ENCODE measurements at regions not wholly inside any gene's neighbourhood (a gene's known extent, or its start where the extent isn't known, plus 50 kb on each side); places are given as distances from the start of the nearest gene placed in this dataset.

DNA sequence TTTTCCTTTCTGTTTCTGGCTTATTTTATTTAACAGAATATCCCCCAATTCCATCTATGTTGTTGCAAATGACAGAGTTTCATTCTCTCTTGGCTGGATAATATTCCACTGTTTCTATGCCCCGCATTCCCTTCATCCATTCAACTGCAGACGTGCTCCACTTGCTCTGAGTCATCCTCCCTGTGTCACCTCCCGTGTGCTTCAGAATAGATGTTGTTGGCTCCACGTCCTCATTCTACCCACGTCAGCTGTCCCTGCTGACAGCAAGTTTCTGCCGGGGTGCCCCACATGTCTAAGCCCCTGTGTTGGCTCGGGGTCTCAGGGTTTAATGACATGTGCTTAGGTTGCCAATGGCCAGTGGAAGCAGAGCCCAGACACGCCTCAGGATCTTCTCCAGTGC lies 1041.0 kb downstream of the UQCRFS1 start:
- TF ChIP-seq, protein P1, sequence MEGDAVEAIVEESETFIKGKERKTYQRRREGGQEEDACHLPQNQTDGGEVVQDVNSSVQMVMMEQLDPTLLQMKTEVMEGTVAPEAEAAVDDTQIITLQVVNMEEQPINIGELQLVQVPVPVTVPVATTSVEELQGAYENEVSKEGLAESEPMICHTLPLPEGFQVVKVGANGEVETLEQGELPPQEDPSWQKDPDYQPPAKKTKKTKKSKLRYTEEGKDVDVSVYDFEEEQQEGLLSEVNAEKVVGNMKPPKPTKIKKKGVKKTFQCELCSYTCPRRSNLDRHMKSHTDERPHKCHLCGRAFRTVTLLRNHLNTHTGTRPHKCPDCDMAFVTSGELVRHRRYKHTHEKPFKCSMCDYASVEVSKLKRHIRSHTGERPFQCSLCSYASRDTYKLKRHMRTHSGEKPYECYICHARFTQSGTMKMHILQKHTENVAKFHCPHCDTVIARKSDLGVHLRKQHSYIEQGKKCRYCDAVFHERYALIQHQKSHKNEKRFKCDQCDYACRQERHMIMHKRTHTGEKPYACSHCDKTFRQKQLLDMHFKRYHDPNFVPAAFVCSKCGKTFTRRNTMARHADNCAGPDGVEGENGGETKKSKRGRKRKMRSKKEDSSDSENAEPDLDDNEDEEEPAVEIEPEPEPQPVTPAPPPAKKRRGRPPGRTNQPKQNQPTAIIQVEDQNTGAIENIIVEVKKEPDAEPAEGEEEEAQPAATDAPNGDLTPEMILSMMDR (IDR thresholded peaks at IDR 0.05; ENCODE audit: low read depth, low read length) = no peak

DNA sequence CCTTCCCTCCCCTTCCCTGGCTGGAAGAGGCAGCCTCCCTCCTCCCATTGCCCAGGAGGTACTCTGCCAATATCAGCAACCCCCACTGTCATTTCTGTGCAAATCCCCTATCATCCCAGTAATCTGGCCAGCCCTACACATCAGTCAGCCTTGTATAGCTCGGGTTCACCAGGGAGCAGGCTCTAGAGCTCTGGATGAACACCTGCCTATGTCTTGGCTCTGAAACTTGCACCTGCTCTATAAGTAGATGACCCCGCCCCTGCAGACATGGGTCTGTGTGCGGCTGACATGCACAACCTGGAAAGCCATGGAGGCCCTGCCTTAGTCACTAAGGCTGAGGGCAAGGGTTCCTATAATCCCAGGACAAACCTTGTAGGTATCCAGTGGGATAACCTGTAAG lies 1042.9 kb downstream of the UQCRFS1 start:
- TF ChIP-seq, protein P1 (IDR thresholded peaks at IDR 0.05; ENCODE audit: low read depth, low read length) = no peak
- no peak for DNase-seq (ENCODE audit: extremely low read depth, low read depth)

More for the DNA sequence above, 1041.0 kb downstream of the UQCRFS1 start:
- no peak for DNase-seq (ENCODE audit: extremely low read depth, low read depth)

DNA sequence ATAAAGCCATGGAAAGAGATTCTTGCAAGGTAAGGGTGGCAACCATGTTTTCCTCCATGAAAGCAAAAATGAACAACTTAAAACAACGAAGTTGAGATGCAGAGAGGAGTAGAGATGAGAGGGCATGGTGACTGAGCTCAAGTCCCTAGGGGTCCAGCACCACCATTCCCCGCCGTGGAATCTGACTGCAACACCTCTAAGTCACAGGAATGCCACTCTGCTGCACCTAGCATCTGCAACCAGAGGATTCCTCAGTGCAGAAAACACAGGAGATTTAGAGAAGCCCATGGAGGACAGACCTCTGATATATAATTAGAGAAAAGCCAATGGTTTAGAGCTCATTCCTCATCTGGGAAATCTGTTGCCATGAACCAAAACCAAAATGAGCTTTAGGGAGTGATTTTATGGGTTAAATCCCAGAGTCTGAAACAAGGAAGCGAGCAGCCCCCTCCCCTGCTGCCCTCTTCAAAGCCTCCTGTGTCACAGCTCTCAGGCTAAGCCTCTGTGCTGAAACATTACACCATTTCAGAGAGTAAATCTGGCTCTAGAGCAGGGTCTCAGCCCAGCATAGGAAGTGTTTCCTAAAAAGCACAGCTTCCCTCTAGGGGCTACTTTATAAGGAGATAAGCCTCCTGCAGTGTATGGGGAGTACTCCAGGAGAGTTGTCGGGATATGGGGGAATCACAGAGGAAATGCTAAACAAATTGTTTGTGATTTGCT lies 1043.6 kb downstream of the UQCRFS1 start:
- TF ChIP-seq, protein P1 (IDR thresholded peaks at IDR 0.05; ENCODE audit: low read depth, low read length) = no peak
- no peak for DNase-seq (ENCODE audit: extremely low read depth, low read depth)

DNA sequence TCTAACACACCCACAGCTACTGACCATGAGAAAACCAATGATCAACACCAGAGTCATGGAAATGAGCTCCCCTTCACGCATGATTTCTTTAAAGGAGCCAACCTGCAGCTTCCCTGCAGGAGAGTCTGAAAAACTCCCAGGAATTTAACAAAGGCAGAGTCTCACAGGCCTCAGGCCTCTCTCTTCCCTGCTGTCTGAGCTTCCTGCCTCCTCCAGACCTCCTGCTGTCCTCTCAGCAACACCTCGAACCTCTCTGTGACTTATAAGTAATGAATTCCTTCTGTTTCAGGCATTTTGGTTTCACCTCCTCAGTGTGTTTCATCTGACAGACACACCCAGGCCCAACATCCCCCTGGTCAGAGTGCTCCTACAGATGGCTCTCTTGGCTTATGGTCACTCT lies 1044.4 kb downstream of the UQCRFS1 start:
- no peak for DNase-seq (ENCODE audit: extremely low read depth, low read depth)
- TF ChIP-seq, protein P1 (IDR thresholded peaks at IDR 0.05; ENCODE audit: low read depth, low read length) = no peak

DNA sequence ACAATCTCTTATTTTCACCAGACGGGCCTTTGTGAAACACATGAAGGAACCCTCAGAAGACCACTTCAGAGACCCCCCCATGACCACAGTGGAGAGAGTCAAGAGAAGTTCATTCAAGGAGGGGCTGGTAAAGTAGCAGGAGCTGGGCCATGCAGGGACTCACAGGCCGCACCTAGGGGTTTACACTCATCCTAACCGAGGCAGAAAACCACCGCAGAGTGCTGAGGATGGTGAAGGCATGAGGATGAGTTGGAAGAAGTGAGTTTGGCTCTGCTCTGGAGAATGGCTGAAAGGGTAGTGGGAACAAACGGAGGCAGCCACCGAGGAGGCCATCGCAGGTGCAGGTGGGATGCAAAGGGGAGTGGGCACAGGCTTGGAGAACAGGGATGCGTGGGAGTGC lies 1046.9 kb downstream of the UQCRFS1 start:
- no peak for DNase-seq (ENCODE audit: extremely low read depth, low read depth)
- TF ChIP-seq, protein P1 (IDR thresholded peaks at IDR 0.05; ENCODE audit: low read depth, low read length) = no peak

DNA sequence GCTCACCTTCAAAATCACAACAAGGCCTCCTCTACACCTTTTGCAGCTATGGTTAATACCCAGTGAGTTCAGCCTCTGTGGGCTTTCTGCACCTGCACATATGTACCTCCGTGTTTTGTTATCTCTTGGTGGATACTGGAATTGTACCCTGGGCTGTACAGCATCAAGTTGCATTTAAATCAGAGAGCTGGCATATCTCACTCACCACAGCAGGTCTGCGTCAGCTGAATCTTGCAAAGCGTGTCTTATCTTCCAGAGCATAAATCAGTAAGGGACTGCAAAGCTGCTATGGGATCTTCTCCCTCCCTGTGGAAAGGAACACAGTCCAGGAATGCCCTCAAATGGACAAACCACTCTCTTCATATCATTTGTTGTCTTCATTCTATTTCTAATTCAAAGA lies 1048.7 kb downstream of the UQCRFS1 start:
- TF ChIP-seq, protein P1 (IDR thresholded peaks at IDR 0.05; ENCODE audit: low read depth, low read length) = no peak
- DNase-seq (ENCODE audit: extremely low read depth, low read depth) = no peak

DNA sequence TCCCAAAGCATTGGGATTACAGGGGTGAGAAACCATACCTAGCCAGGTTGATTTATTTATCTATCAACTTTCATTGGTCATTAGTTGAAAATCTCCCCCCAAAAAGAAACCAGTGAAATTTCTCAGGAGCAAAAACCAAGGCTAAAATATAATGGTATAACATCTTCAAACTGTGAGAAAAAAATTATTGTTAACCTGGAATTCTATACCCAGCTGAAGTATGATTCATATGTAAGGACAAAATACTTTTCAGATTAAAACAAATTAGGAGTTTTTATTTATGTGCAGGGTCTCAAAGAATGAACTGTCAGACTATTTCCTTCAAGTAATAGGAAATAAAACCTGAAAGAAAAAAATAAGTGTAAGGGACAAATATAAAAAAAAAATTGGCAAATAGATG lies 1053.9 kb downstream of the UQCRFS1 start:
- no peak for DNase-seq (ENCODE audit: extremely low read depth, low read depth)
- TF ChIP-seq, protein P1 (IDR thresholded peaks at IDR 0.05; ENCODE audit: low read depth, low read length) = no peak

Data from AG09319 (cell line).